NCI-H2196 treated with DMSO at 0.1 percent for 48 hours (cell line): ENCODE measurements at regions not wholly inside any gene's neighbourhood (a gene's known extent, or its start where the extent isn't known, plus 50 kb on each side); places are given as distances from the start of the nearest gene placed in this dataset.
"Not testable (repeated sequence)": the region's sequence is repeated elsewhere in the genome, so short reads cannot be mapped to it uniquely, and the experiment has no call there.

Experiments used
- DNase-seq: peaks from one replicate; lab custom pipeline; 2025; ENCODE audit not compliant: unreplicated experiment; lab: John Stamatoyannopoulos, UW

DNA sequence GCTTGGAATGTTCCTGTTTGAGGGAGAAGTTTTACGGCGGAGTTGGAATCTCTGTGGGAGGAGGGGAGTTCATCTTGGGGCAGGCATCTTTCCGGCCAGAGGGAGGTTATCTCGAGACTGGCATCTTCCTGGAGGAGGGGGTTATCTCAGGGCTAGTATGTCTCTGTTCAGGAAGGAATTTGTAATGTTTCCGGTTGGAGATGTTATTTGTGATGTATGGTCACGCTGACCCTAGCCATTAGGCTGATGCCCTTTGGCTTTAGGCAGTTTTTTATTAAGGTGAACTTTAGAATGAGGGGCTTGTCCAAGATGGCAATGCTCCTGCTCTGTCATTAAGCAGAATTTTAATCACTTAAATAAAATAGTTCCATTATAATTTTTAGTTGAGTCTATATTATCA is 449.7 kb downstream of the PCDH10 start:
- DNase-seq, result no peak

DNA sequence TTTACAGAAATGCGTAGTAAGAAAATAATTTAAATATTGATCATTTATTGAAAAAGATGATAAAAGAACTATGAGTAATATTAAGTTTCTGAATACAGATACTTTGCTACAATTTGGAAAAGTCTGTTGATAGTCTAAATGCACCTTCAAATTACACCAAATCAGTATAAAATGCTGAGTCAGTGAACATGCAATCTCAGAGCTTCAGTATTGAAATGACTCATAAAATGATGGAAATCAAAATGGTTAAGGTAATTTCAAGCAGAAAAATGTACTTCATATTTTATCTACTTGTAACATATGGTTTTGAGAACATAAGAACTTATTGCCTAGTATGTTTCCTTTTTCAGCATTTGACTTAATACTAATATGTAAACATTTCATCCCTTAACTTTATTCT is 448.2 kb downstream of the PCDH10 start:
- DNase-seq, result no peak

DNA sequence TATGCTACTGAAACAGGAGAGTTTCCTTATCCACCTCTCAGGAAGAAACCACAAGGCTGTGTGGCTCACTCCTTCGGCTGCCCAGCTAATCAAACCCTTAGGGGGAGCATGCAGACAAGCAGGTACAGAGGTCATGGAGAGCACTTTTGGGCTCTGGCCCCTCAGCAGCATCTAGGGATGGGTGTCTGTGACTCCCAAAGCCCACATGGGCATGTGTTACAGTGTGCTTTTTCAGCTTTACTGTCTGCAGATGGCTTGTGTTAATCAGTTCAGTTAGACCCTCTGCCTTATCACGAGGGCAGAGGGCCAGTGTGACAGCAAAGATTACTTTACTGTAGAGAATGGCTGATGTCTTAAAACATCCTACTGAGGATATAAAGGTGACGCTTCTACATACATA is 447.4 kb downstream of the PCDH10 start:
- no peak for DNase-seq

DNA sequence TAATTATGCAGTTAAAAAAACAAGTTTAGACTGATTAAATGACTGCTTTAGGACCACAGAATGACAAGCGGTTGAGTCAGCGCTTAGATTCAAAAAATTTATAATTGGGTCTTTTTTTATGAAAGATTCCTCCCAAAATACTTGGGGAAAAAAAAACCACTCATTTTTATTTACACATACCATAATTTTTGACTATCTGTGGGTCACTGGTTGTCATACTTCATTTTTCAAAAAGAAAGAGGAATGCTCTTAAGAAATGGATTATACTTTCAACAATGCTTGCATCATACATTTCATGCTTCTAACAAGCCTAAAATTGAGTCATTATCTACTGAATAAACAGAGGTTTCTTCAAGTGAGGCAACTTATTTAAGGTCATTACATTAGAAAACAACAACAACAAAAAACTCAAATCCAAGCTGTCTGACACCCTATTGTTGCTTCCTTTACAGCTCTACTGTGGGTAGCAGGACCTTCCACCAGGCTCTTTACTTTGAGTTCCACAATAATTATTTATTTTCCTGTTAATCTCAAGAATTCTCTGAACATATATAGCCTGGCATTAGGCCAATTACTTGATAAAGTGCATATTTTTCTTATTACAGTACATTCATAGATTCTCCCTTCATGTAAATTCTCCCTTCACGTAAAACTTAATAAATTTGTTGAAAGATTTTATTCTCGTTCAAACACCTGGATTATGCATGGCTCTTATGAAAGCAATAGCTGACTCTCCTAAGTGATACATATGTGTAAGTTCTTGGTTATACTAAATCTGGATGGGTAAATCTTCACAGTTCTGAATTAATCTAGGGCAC is 445.5 kb downstream of the PCDH10 start:
- DNase-seq, result no peak

DNA sequence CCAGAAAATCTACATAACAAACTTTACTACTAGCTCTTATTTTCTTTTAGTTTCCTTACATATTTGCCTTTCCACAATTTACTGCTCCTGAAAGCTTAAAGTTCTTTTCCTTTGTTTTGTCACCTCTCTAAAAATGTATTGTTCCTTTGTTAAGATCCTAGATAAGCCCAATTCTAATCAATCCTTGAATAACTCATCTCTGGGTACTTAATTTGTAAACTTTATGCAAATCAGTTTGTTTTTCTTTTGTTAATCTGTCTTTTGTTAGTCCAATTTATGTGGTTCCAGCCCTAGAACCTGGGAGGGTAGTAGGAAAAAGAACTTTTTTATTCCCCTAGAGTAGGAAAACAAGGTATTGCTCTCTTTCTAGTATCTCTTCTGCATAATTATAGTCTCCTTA is 444.7 kb downstream of the PCDH10 start:
- DNase-seq, result no peak

DNA sequence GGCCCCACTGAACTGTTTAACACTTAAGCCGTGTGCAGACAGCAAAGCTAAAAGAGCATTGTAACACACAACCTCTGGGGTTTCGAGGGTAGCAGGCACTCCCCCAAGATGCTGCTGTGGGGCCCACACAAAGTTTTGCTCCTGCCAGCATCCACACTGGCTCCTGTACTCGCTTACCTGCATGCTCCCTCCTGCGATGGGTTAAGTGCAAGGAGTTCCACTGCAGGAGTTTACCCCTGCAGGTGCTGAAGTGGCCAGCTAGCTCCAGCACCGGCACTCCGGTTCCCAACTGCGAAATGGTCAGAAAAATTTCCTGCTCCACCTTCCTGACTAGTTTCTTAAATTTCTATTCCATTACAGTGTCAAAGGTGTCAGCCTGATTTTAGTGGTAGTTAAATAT is 443.5 kb downstream of the PCDH10 start:
- no peak for DNase-seq

DNA sequence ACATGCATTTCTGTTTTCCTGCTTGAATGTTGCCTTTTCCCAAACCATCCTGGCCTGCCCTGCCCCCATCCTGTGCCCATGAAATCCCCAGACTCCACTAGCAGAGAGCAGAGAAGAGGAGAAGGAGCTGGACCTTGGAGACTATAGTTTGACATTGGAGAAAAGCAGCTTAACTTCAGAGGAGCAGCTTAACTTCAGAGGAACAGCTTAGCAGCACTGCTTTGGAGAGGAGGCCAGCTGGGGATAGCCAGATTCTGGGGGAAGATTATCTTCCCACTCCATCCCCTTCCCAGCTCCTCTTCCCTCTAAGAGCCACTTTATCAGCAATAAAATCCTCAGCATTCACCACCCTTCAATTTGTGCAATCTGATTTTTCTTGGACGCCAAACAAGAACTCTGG is 443.0 kb downstream of the PCDH10 start:
- no peak for DNase-seq

DNA sequence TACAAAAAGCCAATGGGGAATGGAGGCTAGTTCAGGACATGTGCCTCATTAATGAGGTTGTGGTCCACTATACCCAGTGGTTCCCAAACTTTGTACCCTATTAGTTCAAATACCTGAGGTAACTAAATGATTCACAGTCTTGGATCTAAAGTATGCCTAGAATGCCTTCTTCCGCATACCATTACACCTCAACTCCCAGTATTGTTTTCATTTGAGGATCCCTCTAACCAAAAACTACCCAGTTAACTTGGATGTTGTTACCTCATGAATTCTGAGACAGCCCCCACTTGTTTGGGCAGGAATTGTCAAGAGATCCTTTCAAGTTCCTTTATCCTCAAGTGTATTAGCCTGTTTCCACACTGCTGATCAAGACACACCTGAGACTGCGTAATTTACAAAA is 439.2 kb downstream of the PCDH10 start:
- DNase-seq, result no peak

DNA sequence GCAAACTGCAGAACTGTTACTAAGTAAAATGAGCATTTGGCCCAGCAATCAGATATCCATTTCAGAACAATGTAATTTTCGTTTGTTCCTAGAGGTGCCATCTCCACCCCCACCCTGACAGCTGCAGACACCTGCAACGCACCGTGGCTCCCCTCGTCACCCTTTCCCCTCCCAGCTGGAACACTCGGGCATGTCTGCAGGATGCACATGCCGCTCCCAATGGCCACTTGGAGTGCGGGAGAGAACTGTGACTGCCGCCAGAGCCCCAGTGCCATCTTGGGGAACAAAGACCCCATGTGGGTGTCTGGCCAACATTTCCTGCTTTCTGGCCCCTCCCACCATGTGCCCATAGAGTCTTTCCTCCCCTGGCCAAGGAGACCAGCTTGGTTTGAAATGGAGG is 436.2 kb downstream of the PCDH10 start:
- no peak for DNase-seq

DNA sequence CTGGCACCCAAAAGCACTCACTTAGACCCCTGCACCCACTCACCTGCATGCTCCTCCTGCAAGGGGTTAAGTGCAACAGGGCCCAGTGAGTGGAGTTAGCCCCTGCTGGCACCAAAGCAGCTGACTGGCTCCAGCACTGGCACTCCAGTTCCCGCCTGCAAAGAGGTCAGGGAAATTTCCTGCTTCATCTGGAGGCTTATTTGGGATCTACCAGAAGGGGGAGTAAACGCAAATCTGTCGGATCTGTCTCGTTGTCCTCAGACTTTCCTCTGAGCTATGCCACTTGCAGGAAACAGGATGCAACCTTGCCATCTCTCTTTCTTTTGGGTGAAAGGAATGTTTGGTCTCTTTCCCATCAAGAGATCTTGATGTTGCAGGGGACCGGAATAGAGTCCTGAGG is 435.6 kb downstream of the PCDH10 start:
- DNase-seq, result no peak

DNA sequence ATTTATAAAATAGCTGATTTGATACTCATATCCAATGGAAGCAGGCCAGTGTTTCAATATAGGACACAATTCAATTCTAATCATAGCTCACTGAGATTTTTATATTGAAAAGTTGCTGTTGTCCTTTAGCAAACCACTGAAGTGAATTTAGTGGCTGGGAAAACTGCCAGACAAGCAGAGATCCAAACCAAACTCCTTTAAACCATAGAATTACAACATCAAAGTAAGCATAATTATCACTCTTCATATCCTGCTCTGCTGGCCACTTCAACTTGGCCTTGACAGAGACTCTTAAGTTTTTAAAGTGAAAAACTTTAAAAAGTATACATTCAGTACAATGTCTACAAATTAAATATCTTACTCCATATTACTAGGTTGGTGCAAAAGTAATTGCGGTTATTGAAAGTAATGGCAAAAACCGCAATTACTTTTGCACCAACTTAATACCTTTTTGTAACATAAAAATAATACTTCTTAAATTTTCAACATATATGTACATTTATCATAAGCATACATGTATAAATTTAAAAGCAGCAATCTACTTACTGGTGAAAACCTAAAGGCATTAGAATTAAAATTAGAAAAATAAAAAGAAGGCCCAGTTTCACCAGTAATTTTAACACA is 433.0 kb downstream of the PCDH10 start:
- no peak for DNase-seq

DNA sequence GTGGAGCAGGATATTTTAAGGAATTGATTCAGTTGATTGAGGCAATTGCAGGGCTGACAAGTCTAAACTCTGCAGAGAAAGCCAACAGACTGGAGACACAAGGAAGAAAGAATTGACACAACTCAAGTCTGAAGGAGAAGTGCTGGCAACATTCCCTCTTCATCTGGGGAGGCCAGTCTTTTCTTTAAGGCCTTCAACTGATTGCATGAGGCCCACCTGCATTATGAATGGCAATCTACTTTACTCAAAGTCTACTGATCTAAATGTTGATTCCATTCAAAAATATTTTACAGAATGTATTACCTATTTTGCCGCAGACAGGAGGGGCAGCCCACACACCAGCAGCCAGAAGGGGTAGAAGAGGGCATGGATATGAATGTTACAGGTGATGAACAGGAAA is 425.2 kb downstream of the PCDH10 start:
- DNase-seq, result no peak

DNA sequence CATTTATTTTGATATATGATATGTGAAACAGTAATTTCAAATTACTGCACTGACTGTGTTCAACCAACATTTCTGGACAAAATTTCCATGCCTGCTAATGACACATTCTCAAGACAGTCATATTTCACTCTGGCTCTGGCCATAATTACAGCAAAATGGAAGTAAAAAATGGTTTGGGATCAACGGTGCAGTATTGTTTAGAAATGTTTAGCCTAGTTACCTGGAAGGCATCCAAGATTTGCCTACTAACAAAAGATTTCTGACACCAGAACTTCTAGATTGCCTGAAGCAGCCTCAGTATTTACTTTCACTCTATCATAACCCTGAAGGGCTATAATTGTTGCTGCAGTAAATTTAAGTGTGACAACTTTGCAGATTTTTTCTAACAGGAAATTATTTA is 416.3 kb downstream of the PCDH10 start:
- no peak for DNase-seq

DNA sequence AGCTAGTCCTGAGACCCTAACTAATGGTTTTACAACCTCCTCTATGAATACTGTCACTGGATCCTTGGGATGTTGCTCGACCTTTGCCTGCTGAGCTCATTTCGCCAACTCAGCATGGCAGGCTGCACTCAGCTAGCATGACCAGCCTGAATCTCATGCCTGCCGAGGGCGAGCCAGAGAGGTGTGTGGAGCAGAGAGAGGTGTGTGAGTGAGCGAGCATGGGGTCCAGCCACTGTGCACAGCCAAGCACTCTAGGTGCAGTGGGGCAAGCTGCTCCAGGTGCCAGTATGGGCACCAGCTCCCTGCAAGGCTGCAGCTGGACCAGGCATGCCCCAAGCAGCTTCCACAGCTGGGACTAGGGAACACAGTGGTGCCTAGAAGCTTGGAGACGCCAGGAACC is 410.9 kb downstream of the PCDH10 start:
- no peak for DNase-seq

DNA sequence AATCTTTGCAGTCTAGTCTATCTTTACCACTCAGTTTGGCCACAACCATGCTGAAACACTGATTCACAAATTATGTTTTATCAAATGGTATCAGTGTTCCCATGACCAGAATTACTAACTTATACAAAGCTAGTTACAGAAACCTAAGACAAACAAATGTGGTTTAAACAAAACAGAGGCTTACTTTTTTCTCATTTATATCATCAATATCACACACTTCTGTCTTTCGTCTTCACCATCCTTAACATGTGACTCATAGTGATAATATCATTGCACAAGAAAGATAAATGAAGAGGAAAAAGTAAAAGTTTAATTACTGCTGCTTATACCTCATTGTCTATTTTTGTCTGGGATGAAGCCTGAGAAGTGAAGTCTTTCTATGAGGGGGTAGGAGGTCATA is 406.6 kb downstream of the PCDH10 start:
- no peak for DNase-seq

DNA sequence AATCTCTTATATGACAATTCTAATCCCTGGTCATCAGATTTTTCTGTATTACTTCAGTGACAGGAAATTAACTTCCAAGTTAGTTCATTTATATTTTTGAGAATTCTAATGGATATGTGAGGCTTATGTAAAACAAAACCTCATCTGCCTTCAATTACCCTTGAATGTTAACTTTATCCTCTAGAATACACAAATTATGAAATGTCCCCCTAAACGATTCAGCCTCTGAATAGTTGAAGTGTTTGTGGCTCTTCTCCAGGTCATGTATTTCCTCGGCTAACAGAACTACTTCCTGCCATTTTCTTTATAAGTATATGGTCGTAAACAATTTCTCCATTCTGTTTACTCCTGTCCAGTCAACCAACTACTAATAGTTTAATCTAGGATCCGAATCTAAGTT is 401.3 kb downstream of the PCDH10 start:
- no peak for DNase-seq

DNA sequence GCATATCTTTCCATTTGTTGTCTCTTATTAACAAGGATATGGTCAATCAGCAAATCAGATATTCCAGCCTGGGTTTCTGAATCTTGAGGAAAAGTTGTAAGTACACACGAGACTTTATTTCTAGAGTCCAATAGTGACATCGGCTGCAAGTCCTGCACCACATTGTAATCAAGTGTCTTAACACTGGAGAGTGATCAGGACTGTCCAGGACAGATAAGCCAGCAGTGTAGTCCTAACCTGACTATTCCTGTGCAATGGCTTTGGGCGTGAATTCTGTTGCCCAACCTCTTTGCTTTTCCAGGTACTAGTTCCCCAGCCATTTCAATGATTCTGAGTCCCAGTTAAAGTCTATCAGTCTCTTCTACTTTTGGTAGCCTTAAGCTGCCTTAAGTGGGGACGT is 395.0 kb downstream of the PCDH10 start:
- no peak for DNase-seq

DNA sequence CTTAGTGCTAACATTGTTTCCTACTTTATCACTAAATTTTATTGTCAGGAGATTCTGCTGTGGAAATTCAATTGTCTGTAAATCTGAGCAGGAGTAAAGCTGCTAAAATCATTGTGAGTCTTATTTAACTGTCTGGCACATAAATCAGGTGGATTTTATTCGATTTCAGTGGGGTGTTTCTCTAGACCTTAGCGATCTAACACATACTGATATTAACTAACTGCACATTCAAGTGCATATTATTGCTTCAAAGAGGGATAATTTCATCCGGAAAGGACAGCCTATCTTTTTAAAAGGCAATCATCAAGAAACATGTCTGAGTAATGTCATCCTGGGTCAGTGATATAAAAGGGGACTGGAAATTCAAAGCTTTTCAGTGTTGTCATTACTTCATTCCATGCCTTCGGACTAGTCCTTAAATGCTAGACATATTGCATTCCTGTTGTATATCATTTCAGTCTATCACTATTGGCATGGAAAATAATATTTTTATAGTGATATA is 388.7 kb downstream of the PCDH10 start:
- no peak for DNase-seq

DNA sequence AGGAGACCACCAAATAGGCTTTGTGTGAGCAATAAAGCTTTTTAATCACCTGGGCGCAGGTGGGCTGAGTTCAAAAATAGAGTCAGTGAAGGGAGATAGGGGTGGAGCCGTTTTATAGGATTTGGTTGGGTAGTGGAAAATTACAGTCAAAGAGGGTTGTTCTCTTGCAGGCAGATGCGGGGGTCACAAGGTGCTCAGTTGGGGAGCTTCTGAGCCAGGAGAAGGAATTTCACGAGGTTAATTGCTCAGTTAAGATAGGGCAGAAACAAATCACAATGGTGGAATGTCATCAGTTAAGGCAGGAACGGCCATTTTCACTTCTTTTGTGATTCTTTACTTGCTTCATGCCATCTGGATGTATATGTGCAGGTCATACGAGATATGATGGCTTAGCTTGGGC is 385.1 kb downstream of the PCDH10 start:
- DNase-seq, result not testable (repeated sequence)

DNA sequence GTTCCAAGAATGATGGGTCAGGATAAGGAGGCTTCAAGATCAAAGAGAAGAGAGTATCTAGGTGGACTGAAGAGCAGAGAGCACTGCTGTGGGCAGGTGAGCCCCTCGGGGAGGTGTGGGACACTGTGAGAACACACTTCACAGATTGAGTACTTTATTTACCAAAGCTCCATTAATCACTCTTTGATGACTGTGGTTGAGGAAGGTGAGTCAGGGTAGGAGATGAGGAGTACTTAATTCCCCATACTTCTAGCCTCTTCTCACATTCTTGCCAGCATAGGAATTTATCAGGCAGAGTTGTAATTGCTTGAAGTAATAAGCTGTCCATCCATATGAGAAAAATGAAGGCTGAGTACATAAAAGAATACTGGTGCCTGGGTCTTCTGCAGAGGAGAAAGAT is 375.3 kb downstream of the PCDH10 start:
- DNase-seq, result no peak

DNA sequence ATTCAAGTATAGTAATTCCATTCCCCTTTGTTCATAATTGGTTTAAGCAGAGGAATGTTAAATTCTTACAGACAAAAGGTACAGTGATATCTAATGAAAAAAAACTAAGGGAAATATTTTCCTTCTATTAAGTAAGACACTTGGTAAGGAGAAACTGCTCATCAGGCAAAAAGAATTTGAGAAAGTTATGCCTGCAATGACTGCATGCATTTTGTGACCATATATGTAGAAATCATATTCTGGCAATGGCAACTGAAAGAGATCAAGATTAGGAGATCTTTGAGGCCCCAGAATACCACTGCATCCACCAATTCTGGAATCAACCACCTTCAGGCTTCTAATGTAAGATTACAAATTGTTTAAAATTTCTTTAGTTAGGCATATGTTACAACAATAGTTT is 364.8 kb downstream of the PCDH10 start:
- DNase-seq, result no peak

DNA sequence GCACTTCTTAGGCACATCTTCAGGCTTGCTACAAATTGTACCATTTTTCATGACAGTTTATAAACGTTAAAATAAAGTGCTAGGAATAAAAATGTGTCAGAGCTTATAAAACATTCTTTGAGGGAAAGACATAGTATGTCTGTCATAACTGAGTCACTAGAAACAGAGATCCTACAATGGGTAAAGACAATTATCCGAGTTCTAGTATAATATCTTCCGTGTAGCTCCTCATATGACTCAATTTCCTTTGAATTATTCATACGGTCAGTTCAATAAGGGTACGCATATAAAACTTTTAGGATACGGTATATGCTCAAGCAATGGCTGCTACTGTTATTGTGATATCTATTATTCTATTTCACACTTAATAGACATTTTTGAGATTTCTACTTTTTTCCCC is 349.1 kb downstream of the PCDH10 start:
- DNase-seq, result no peak

DNA sequence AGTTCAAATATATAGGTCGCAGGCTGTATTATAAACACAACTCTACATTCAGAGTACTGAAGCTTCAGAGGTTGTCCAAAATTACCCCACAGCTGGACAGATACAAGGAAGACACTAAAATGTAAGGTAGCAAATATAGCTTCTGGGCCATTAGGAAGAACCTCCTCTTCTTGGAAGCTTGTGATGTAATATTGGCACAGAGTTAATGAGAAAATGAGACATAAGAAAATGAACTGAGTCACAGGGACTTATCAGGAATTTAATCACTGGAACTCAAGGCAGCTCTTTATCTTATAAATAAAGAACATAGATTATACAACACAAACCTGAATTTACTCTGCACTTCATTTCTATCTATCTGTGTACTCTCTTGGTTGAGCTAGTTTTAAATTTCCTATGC is 344.7 kb downstream of the PCDH10 start:
- DNase-seq, result no peak
